IMR-90 (cell line): ENCODE measurements at regions not wholly inside any gene's neighbourhood (a gene's known extent, or its start where the extent isn't known, plus 50 kb on each side); places are given as distances from the start of the nearest gene placed in this dataset.

Experiments used
- CEBPB ChIP-seq: IDR thresholded peaks from 2 replicates; pipeline ENCODE4 v1.6.1; 2012; ENCODE audit warnings: low read depth, low read length, improper control_type of control experiment
- CHD1 ChIP-seq: IDR thresholded peaks from 2 replicates; pipeline ENCODE4 v1.6.1; 2012; ENCODE audit warnings: low read depth, low read length, improper control_type of control experiment
- ELK1 ChIP-seq: fragments of 150-350 bp; IDR thresholded peaks from 2 replicates; pipeline ENCODE4 v1.6.1; 2016; ENCODE audit warnings: low read depth, mild to moderate bottlenecking, low read length, moderate library complexity, borderline replicate concordance
- FOS ChIP-seq: fragments of 150-350 bp; IDR thresholded peaks from 2 replicates; pipeline ENCODE4 v1.6.1; 2016; ENCODE audit warnings: low read depth, low read length
- MXI1 ChIP-seq: IDR thresholded peaks from 2 replicates; pipeline ENCODE4 v1.6.1; 2012; ENCODE audit warnings: low read depth, mild to moderate bottlenecking, low read length, moderate library complexity, borderline replicate concordance
- POLR2A ChIP-seq: IDR thresholded peaks from 2 replicates; pipeline ENCODE4 v1.6.1; 2012; ENCODE audit warnings: mild to moderate bottlenecking, low read depth, low read length
- RCOR1 ChIP-seq: IDR thresholded peaks from 2 replicates; pipeline ENCODE4 v1.6.1; 2012; ENCODE audit warnings: mild to moderate bottlenecking, low read length, improper control_type of control experiment; ENCODE audit not compliant: insufficient replicate concordance
- SMC3 ChIP-seq: fragments of 150-350 bp; IDR thresholded peaks from 2 replicates; pipeline ENCODE4 v1.6.1; 2016; ENCODE audit warnings: low read depth, mild to moderate bottlenecking, antibody characterized with exemption, low read length, moderate library complexity
- TF ChIP-seq, protein P1 (sequence below): conservative IDR thresholded peaks from 2 replicates; pipeline ENCODE4 v1.5.1; 2012; ENCODE audit warnings: mild to moderate bottlenecking, low read depth, low read length, improper control_type of control experiment
- TF ChIP-seq, protein P2 (sequence below): fragments of 150-350 bp; IDR thresholded peaks from 2 replicates; pipeline ENCODE4 v1.6.1; 2017; ENCODE audit warnings: mild to moderate bottlenecking, antibody characterized with exemption, low read length, low read depth

DNA sequence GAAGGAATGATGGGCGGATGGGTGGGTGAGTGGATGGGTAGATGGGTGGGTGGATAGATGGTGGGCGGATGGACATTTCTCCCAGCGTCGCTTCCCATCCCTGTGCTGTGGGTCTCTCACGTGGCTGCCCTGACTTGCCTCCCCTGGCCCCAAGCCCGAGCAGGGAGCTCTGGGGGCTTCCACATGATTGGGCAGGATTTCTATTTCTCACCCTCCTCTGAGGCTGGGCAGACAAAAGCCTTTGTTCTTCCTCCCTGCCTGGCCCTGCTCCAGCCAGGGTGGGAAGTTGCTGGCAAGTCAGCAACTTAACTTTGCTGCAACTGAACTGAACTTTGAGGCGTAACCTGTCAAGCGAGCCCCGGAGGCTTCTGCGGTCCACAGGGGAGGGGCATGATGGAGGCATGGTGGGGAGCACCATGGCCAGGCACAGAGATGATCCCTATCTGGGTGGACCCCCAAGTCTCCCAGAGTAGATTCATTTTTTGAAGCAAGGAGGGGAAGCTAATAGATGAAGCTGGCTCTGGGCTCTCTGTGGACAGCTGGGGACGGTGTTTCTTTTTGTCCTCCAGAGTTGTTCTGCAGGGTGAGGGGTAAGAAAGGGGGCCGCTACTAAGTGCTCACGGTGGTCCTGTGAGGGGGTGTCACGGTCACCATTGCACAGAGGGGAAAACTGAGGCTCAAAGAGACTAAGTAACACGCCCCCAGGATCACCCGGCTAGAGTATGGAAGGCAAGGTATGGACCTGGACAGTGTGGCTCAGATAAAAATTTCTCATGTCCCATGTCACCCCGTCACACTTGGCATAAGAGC, 140.1 kb downstream of the CEBPB start:
- TF ChIP-seq POLR2A (no peak), CHD1 (no peak), SMC3 (no peak), CEBPB (no peak), RCOR1 (no peak), ELK1 (no peak), MXI1 (no peak), FOS (no peak)
- TF ChIP-seq, protein P1, sequence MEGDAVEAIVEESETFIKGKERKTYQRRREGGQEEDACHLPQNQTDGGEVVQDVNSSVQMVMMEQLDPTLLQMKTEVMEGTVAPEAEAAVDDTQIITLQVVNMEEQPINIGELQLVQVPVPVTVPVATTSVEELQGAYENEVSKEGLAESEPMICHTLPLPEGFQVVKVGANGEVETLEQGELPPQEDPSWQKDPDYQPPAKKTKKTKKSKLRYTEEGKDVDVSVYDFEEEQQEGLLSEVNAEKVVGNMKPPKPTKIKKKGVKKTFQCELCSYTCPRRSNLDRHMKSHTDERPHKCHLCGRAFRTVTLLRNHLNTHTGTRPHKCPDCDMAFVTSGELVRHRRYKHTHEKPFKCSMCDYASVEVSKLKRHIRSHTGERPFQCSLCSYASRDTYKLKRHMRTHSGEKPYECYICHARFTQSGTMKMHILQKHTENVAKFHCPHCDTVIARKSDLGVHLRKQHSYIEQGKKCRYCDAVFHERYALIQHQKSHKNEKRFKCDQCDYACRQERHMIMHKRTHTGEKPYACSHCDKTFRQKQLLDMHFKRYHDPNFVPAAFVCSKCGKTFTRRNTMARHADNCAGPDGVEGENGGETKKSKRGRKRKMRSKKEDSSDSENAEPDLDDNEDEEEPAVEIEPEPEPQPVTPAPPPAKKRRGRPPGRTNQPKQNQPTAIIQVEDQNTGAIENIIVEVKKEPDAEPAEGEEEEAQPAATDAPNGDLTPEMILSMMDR: no peak
- TF ChIP-seq, protein P2, sequence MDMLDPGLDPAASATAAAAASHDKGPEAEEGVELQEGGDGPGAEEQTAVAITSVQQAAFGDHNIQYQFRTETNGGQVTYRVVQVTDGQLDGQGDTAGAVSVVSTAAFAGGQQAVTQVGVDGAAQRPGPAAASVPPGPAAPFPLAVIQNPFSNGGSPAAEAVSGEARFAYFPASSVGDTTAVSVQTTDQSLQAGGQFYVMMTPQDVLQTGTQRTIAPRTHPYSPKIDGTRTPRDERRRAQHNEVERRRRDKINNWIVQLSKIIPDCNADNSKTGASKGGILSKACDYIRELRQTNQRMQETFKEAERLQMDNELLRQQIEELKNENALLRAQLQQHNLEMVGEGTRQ: no peak
